GM23248 (cell line): ENCODE measurements at regions not wholly inside any gene's neighbourhood (a gene's known extent, or its start where the extent isn't known, plus 50 kb on each side); places are given as distances from the start of the nearest gene placed in this dataset.

Experiments
- DNase-seq: peaks from one replicate; pipeline ENCODE4 v3.0.0-alpha.2; 2015
- H2AFZ ChIP-seq: fragments of 200-600 bp; sonication (generic); 2 replicates; pipeline ENCODE4 v1.6.1; 2016; ENCODE audit warnings: antibody characterized with exemption
- H3F3A ChIP-seq: fragments of 200-600 bp; sonication (generic); 2 replicates; pipeline ENCODE4 v1.6.1; 2016; ENCODE audit warnings: mild to moderate bottlenecking, antibody characterized with exemption, mixed run types; ENCODE audit not compliant: insufficient read depth
- H3K27ac ChIP-seq: fragments of 200-600 bp; sonication (generic); 2 replicates; pipeline ENCODE4 v1.5.1; 2016; ENCODE audit warnings: mild to moderate bottlenecking
- H3K27me3 ChIP-seq: fragments of 200-600 bp; sonication (generic); replicated peaks from 2 replicates; pipeline ENCODE4 v1.6.1; 2016; ENCODE audit warnings: mild to moderate bottlenecking; ENCODE audit not compliant: insufficient read depth
- H3K36me3 ChIP-seq: fragments of 200-600 bp; sonication (generic); 2 replicates; pipeline ENCODE4 v1.6.1; 2016; ENCODE audit warnings: low read depth, mild to moderate bottlenecking
- H3K4me1 ChIP-seq: fragments of 200-600 bp; sonication (generic); 2 replicates; pipeline ENCODE4 v1.6.1; 2016; ENCODE audit warnings: mild to moderate bottlenecking; ENCODE audit not compliant: insufficient read depth
- H3K4me2 ChIP-seq: fragments of 200-600 bp; sonication (generic); one replicate; pipeline ENCODE4 v1.6.1; 2016; ENCODE audit warnings: mild to moderate bottlenecking; ENCODE audit not compliant: unreplicated experiment
- H3K4me3 ChIP-seq: fragments of 200-600 bp; sonication (generic); 2 replicates; pipeline ENCODE4 v1.5.1; 2016; ENCODE audit warnings: mild to moderate bottlenecking
- H3K79me2 ChIP-seq: fragments of 200-600 bp; sonication (generic); 2 replicates; pipeline ENCODE4 v1.6.1; 2016; ENCODE audit warnings: mild to moderate bottlenecking; ENCODE audit not compliant: insufficient read depth
- H3K9ac ChIP-seq: fragments of 200-600 bp; sonication (generic); 2 replicates; pipeline ENCODE4 v1.6.1; 2016; ENCODE audit warnings: mild to moderate bottlenecking
- H3K9me2 ChIP-seq: fragments of 200-600 bp; sonication (generic); 2 replicates; pipeline ENCODE4 v1.6.1; 2016; ENCODE audit warnings: mixed run types, mild to moderate bottlenecking, moderate library complexity; ENCODE audit not compliant: insufficient read depth
- H3K9me3 ChIP-seq: fragments of 200-600 bp; sonication (generic); one replicate; pipeline ENCODE4 v1.6.1; 2017; ENCODE audit warnings: low read depth
- H4K20me1 ChIP-seq: fragments of 200-600 bp; sonication (generic); 2 replicates; pipeline ENCODE4 v1.6.0; 2016; ENCODE audit not compliant: insufficient read depth
- EZH2 ChIP-seq: fragments of 200-600 bp; sonication (generic); IDR thresholded peaks from 2 replicates; pipeline ENCODE4 v1.6.1; 2018; ENCODE audit warnings: antibody characterized with exemption, mild to moderate bottlenecking; ENCODE audit not compliant: insufficient read depth, poor library complexity, severe bottlenecking
- EZH2phosphoT487 ChIP-seq: fragments of 200-600 bp; sonication (generic); IDR thresholded peaks from 2 replicates; pipeline ENCODE4 v1.6.1; 2018; ENCODE audit warnings: antibody characterized with exemption, moderate library complexity, mild to moderate bottlenecking, low read depth; ENCODE audit not compliant: insufficient read depth
- WGBS, 2 experiments: methylation state at CpG; one replicate each; pipeline ENCODE4 v1.1.6; 2015 to 2017; ENCODE audit warnings: low lambda C conversion rate in 2 of 2, low coverage in 1 of 2; ENCODE audit errors: missing lambda C conversion rate in 2 of 2; 5-methylcytosine and 5-hydroxymethylcytosine counted together
- in situ Hi-C: fragments of 300-500 bp; cut with MboI; formaldehyde crosslinking; loops from 2 replicates; pipeline ENCODE4 v1.15.0; 2020

GRCh38 chr3:144989807-144990206, 1018.2 kb downstream of the DIPK2A start:
- DNase-seq, result peak; percentile 1
- H3F3A ChIP-seq, result no peaks in the 10 kb centered on the region
- no peak overlapping the region for H3K4me2 ChIP-seq
- no peaks in the 10 kb centered on the region for H3K36me3 ChIP-seq
- 0% methylated on average over 2 of the region's 2 CpGs for WGBS, 2 experiments
- no peak overlapping the region for H3K9ac ChIP-seq
- in situ Hi-C loops, result no loop called here
- no peak overlapping the region for H3K27ac ChIP-seq
- TF ChIP-seq EZH2 (no peak), EZH2phosphoT487 (no peak)
- no peaks in the 10 kb centered on the region; the same call in 1 of the 2 replicates for H4K20me1 ChIP-seq
- no peaks in the 10 kb centered on the region for H3K9me2 ChIP-seq
- no peak overlapping the region for H2AFZ ChIP-seq
- no peaks in the 10 kb centered on the region for H3K9me3 ChIP-seq
- no peaks in the 10 kb centered on the region for H3K27me3 ChIP-seq
- H3K79me2 ChIP-seq, result no peaks in the 10 kb centered on the region
- no peaks in the 10 kb centered on the region for H3K4me1 ChIP-seq
- H3K4me3 ChIP-seq, result no peak overlapping the region

GRCh38 chr3:144995856-144996255, 1024.2 kb downstream of the DIPK2A start:
- Histone ChIP-seq H3K9me3 (no peaks in the 10 kb centered on the region), H3K27me3 (no peaks in the 10 kb centered on the region), H3K27ac (no peak overlapping the region), H3K4me1 (no peaks in the 10 kb centered on the region), H3K9ac (no peak overlapping the region), H3F3A (no peaks in the 10 kb centered on the region), H3K36me3 (no peaks in the 10 kb centered on the region), H3K4me3 (no peak overlapping the region), H2AFZ (no peak overlapping the region), H3K9me2 (no peaks in the 10 kb centered on the region), H3K4me2 (no peak overlapping the region), H4K20me1 (no peaks in the 10 kb centered on the region; the same call in 1 of the 2 replicates), H3K79me2 (no peaks in the 10 kb centered on the region)
- 5 to 27% methylated on average over 1 of the region's 1 CpG for WGBS, 2 experiments
- TF ChIP-seq EZH2 (no peak), EZH2phosphoT487 (no peak)
- in situ Hi-C loops, result no loop called here
- DNase-seq, result no peak

GRCh38 chr3:145005427-145005826, 1033.8 kb downstream of the DIPK2A start:
- H3K4me2 ChIP-seq, result no peak overlapping the region
- no peak overlapping the region for H3K4me3 ChIP-seq
- H3K9ac ChIP-seq, result no peak overlapping the region
- 21 to 28% methylated on average over 4 of the region's 4 CpGs for WGBS, 2 experiments
- no peaks in the 10 kb centered on the region for H3F3A ChIP-seq
- no peaks in the 10 kb centered on the region for H3K36me3 ChIP-seq
- no peaks in the 10 kb centered on the region for H4K20me1 ChIP-seq
- H3K79me2 ChIP-seq, result no peaks in the 10 kb centered on the region
- H3K27me3 ChIP-seq, result no peaks in the 10 kb centered on the region
- TF ChIP-seq EZH2, result no peak
- no peak for TF ChIP-seq EZH2phosphoT487
- H3K9me2 ChIP-seq, result no peaks in the 10 kb centered on the region
- H2AFZ ChIP-seq, result no peak overlapping the region
- no peaks in the 10 kb centered on the region for H3K4me1 ChIP-seq
- no peaks in the 10 kb centered on the region for H3K9me3 ChIP-seq
- no peak for DNase-seq
- H3K27ac ChIP-seq, result no peak overlapping the region
- in situ Hi-C loops, result no loop called here

GRCh38 chr3:145006271-145006670, 1034.6 kb downstream of the DIPK2A start:
- DNase-seq, result no peak
- in situ Hi-C loops, result no loop called here

GRCh38 chr3:145013931-145014330, 1042.3 kb downstream of the DIPK2A start:
- no peak overlapping the region for H2AFZ ChIP-seq
- no peaks in the 10 kb centered on the region for H4K20me1 ChIP-seq
- TF ChIP-seq EZH2phosphoT487 (no peak), EZH2 (no peak)
- no peak overlapping the region for H3K27ac ChIP-seq
- H3K4me1 ChIP-seq, result no peaks in the 10 kb centered on the region
- H3K36me3 ChIP-seq, result no peaks in the 10 kb centered on the region
- DNase-seq, result no peak
- H3K79me2 ChIP-seq, result no peaks in the 10 kb centered on the region
- no peak overlapping the region for H3K4me2 ChIP-seq
- no peaks in the 10 kb centered on the region for H3K27me3 ChIP-seq
- no peaks in the 10 kb centered on the region for H3K9me2 ChIP-seq
- WGBS, 2 experiments, result 47 to 60% methylated on average over 1 of the region's 1 CpG
- no peaks in the 10 kb centered on the region for H3F3A ChIP-seq
- H3K9me3 ChIP-seq, result no peaks in the 10 kb centered on the region
- H3K4me3 ChIP-seq, result no peak overlapping the region
- H3K9ac ChIP-seq, result no peak overlapping the region
- in situ Hi-C loops, result no loop called here

More at GRCh38 chr3:145006271-145006670, 1034.6 kb downstream of the DIPK2A start:
- Histone ChIP-seq H4K20me1 (no peaks in the 10 kb centered on the region), H3K9me3 (no peaks in the 10 kb centered on the region), H3F3A (no peaks in the 10 kb centered on the region), H3K4me1 (no peaks in the 10 kb centered on the region), H3K36me3 (no peaks in the 10 kb centered on the region), H3K4me2 (no peak overlapping the region), H3K9me2 (no peaks in the 10 kb centered on the region), H3K4me3 (no peak overlapping the region), H3K27me3 (no peaks in the 10 kb centered on the region), H2AFZ (no peak overlapping the region), H3K9ac (no peak overlapping the region), H3K27ac (no peak overlapping the region), H3K79me2 (no peaks in the 10 kb centered on the region)
- TF ChIP-seq EZH2 (no peak), EZH2phosphoT487 (no peak)
- 24 to 26% methylated on average over 3 of the region's 3 CpGs for WGBS, 2 experiments
